CD4-positive, alpha-beta memory T cell (primary cell): ENCODE measurements at regions not wholly inside any gene's neighbourhood (a gene's known extent, or its start where the extent isn't known, plus 50 kb on each side); places are given as distances from the start of the nearest gene placed in this dataset.

Source experiments
- CTCF ChIA-PET: fragments of 350-600 bp; sonication (Branson Sonifier 250); formaldehyde crosslinking; loops from one replicate; lab custom pipeline; 2021; ENCODE audit warnings: inconsistent platforms; ENCODE audit not compliant: partially characterized antibody; lab: Charles Lee
- POLR2A ChIA-PET: fragments of 350-600 bp; sonication (Branson Sonifier 250); formaldehyde crosslinking; loops from one replicate; lab custom pipeline; 2021; ENCODE audit not compliant: partially characterized antibody; lab: Charles Lee
- DNase-seq, 5 donors: peaks; one replicate each; pipeline versions ENCODE4 v3.0.0 to v3.0.0-alpha.2; 2020 to 2022; ENCODE audit warnings: mixed read lengths in 1 of 5
- H3K27ac ChIP-seq: one replicate; pipeline ENCODE4 v1.7.0; 2013; ENCODE audit warnings: low read depth, low read length
- H3K27me3 ChIP-seq: 2 replicates; pipeline ENCODE4 v1.7.0; 2013; ENCODE audit warnings: mild to moderate bottlenecking, low read length, moderate library complexity; ENCODE audit not compliant: insufficient read depth
- H3K36me3 ChIP-seq: 2 replicates; pipeline ENCODE4 v1.7.0; 2013; ENCODE audit warnings: mild to moderate bottlenecking, low read length, moderate library complexity; ENCODE audit not compliant: insufficient read depth
- H3K4me1 ChIP-seq: 2 replicates; pipeline ENCODE4 v1.7.0; 2013; ENCODE audit warnings: mild to moderate bottlenecking, low read length, moderate library complexity; ENCODE audit not compliant: insufficient read depth
- H3K4me3 ChIP-seq, 2 donors: one replicate each; pipeline ENCODE4 v1.7.0; 2013; ENCODE audit warnings: low read length in 2 of 2, mild to moderate bottlenecking in 1 of 2
- H3K9me3 ChIP-seq, 2 donors: one replicate each; pipeline ENCODE4 v1.7.0; 2013; ENCODE audit warnings: low read length in 2 of 2, control low read depth in 1 of 2; ENCODE audit not compliant: control insufficient read depth in 1 of 2
- H3K27ac Mint-ChIP-seq, 7 donors: one replicate each; pipeline ENCODE4 v1.8.0; 2020 to 2021; ENCODE audit warnings: mixed read lengths in 7 of 7, mild to moderate bottlenecking in 6 of 7, inconsistent platforms in 3 of 7, moderate library complexity in 3 of 7
- H3K27me3 Mint-ChIP-seq, 2 donors: one replicate each; pipeline ENCODE4 v1.8.0; 2020 to 2021; ENCODE audit warnings: mixed read lengths in 2 of 2
- H3K36me3 Mint-ChIP-seq, 2 donors: one replicate each; pipeline ENCODE4 v1.8.0; 2020 to 2021; ENCODE audit warnings: mixed read lengths in 2 of 2, inconsistent platforms in 1 of 2, mild to moderate bottlenecking in 1 of 2
- H3K4me1 Mint-ChIP-seq, 4 donors: one replicate each; pipeline ENCODE4 v1.8.0; 2020 to 2021; ENCODE audit warnings: mixed read lengths in 4 of 4, mild to moderate bottlenecking in 1 of 4
- H3K4me3 Mint-ChIP-seq, 8 donors: one replicate each; pipeline ENCODE4 v1.8.0; 2020 to 2021; ENCODE audit warnings: mixed read lengths in 8 of 8, mild to moderate bottlenecking in 7 of 8, moderate library complexity in 6 of 8, inconsistent platforms in 3 of 8
- H3K9me3 Mint-ChIP-seq, 8 donors: one replicate each; pipeline ENCODE4 v1.8.0; 2020 to 2021; ENCODE audit warnings: mixed read lengths in 8 of 8, mild to moderate bottlenecking in 5 of 8, inconsistent platforms in 3 of 8, moderate library complexity in 1 of 8
- intact Hi-C: fragments of 100-400 bp; cut with micrococcal nuclease; formaldehyde crosslinking; loops from one replicate; pipeline ENCODE4 v1.15.1; 2023

DNA sequence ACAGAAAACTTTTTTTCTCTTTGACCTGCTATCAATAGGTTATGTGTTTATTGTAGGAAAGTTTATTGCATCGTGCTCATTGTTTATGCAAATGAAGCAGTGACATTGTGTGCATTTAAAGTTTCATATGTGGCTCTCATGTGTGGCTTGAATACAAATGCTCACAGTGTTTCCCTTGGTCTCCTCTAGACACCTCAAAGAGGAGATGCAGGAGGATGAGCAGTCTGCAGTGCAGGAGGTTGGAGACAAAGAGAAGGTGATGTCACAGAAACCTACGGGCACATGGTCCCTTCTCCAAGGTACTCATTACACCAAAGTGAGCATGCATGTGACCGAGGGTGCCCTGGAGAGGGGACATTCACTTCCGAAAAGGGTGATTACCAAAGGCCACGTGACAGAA lies 430.2 kb downstream of the INHBA start:
- H3K27ac Mint-ChIP-seq = no peak overlapping the region
- H3K36me3 Mint-ChIP-seq = no peaks in the 10 kb centered on the region
- no peak for DNase-seq
- intact Hi-C loops = no loop called here
- H3K36me3 ChIP-seq = no peaks in the 10 kb centered on the region
- H3K27me3 Mint-ChIP-seq = no peaks in the 10 kb centered on the region
- no peaks in the 10 kb centered on the region for H3K4me1 Mint-ChIP-seq
- H3K9me3 ChIP-seq = peaks cover 0 to 4% of the 10 kb centered on the region in 2 donors
- H3K4me3 Mint-ChIP-seq = no peak overlapping the region
- POLR2A ChIA-PET = no interaction called here
- peaks cover 0 to 23% (median 5%) of the 10 kb centered on the region in 8 donors for H3K9me3 Mint-ChIP-seq
- no peaks in the 10 kb centered on the region for H3K27me3 ChIP-seq
- CTCF ChIA-PET = no interaction called here
- no peaks in the 10 kb centered on the region for H3K4me1 ChIP-seq
- H3K4me3 ChIP-seq = no peak overlapping the region
- H3K27ac ChIP-seq = no peak overlapping the region

GRCh38 chr7:41268878-41269277 lies 434.0 kb downstream of the INHBA start:
- no peaks in the 10 kb centered on the region for H3K4me1 Mint-ChIP-seq
- POLR2A ChIA-PET = no interaction called here
- H3K4me3 ChIP-seq = no peak overlapping the region

DNA sequence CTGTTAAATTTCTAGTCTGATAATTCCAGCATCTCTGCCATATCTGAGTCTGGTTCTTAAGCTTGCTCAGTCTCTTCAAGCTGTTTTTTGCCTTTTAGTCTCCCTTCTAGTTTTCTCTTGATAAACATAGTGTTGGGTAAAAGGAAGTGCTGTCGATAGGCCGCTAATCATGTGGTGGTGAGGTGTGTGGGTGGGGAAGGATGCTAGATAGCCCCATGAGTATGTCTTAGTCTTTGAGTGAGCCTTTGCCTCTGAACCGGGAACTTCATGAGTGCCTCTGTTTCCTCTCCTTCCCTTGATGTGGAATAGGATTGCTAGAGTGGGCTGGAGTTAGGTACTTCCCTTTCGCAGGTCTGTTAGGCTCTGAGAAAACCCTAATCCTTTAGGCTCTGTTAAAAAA lies 441.8 kb downstream of the INHBA start:
- H3K27ac Mint-ChIP-seq = no peak overlapping the region
- H3K36me3 Mint-ChIP-seq = no peaks in the 10 kb centered on the region
- no peaks in the 10 kb centered on the region for H3K4me1 Mint-ChIP-seq
- H3K27me3 ChIP-seq = no peaks in the 10 kb centered on the region
- ChIA-PET POLR2A (no interaction called here), CTCF (no interaction called here)
- no peaks in the 10 kb centered on the region for H3K9me3 ChIP-seq
- DNase-seq = no peak
- no peak overlapping the region for H3K27ac ChIP-seq
- no peak overlapping the region for H3K4me3 Mint-ChIP-seq
- no peaks in the 10 kb centered on the region for H3K36me3 ChIP-seq
- H3K4me3 ChIP-seq = no peak overlapping the region
- peaks cover 0 to 15% (median 7%) of the 10 kb centered on the region in 8 donors for H3K9me3 Mint-ChIP-seq
- H3K4me1 ChIP-seq = no peaks in the 10 kb centered on the region
- H3K27me3 Mint-ChIP-seq = no peaks in the 10 kb centered on the region
- intact Hi-C loops = no loop called here

More at GRCh38 chr7:41268878-41269277, 434.0 kb downstream of the INHBA start:
- Mint-ChIP-seq H3K27ac (no peak overlapping the region), H3K27me3 (no peaks in the 10 kb centered on the region), H3K9me3 (peaks cover 0 to 21% (median 6%) of the 10 kb centered on the region in 8 donors), H3K4me3 (no peak overlapping the region), H3K36me3 (no peaks in the 10 kb centered on the region)
- CTCF ChIA-PET = no interaction called here
- H3K27me3 ChIP-seq = no peaks in the 10 kb centered on the region
- no peak for DNase-seq
- no peak overlapping the region for H3K27ac ChIP-seq
- intact Hi-C loops = no loop called here
- no peaks in the 10 kb centered on the region for H3K36me3 ChIP-seq
- H3K9me3 ChIP-seq = no peaks in the 10 kb centered on the region
- H3K4me1 ChIP-seq = no peaks in the 10 kb centered on the region

GRCh38 chr7:41257660-41258059 lies 445.2 kb downstream of the INHBA start:
- Mint-ChIP-seq H3K27ac (no peak overlapping the region), H3K27me3 (no peaks in the 10 kb centered on the region), H3K4me3 (no peak overlapping the region), H3K9me3 (peaks cover 0 to 10% (median 5%) of the 10 kb centered on the region in 8 donors), H3K36me3 (no peaks in the 10 kb centered on the region), H3K4me1 (no peaks in the 10 kb centered on the region)
- DNase-seq = no peak
- POLR2A ChIA-PET = no interaction called here
- Histone ChIP-seq H3K27ac (no peak overlapping the region), H3K36me3 (no peaks in the 10 kb centered on the region), H3K9me3 (no peaks in the 10 kb centered on the region), H3K27me3 (no peaks in the 10 kb centered on the region), H3K4me1 (no peaks in the 10 kb centered on the region), H3K4me3 (no peak overlapping the region)
- intact Hi-C loops = no loop called here
- CTCF ChIA-PET = no interaction called here

GRCh38 chr7:41256186-41256945 lies 446.5 kb downstream of the INHBA start:
- no peaks in the 10 kb centered on the region for H3K36me3 Mint-ChIP-seq
- no peak overlapping the region for H3K4me3 Mint-ChIP-seq
- H3K27me3 ChIP-seq = no peaks in the 10 kb centered on the region
- no peak overlapping the region for H3K27ac ChIP-seq
- H3K27ac Mint-ChIP-seq = no peak overlapping the region
- no peaks in the 10 kb centered on the region for H3K27me3 Mint-ChIP-seq
- peaks cover 0 to 11% (median 7%) of the 10 kb centered on the region in 8 donors for H3K9me3 Mint-ChIP-seq
- H3K36me3 ChIP-seq = no peaks in the 10 kb centered on the region
- intact Hi-C loops = no loop called here
- no peak for DNase-seq
- CTCF ChIA-PET = no interaction called here
- POLR2A ChIA-PET = no interaction called here
- no peak overlapping the region for H3K4me3 ChIP-seq
- no peaks in the 10 kb centered on the region for H3K4me1 ChIP-seq
- H3K9me3 ChIP-seq = no peaks in the 10 kb centered on the region
- H3K4me1 Mint-ChIP-seq = no peaks in the 10 kb centered on the region

DNA sequence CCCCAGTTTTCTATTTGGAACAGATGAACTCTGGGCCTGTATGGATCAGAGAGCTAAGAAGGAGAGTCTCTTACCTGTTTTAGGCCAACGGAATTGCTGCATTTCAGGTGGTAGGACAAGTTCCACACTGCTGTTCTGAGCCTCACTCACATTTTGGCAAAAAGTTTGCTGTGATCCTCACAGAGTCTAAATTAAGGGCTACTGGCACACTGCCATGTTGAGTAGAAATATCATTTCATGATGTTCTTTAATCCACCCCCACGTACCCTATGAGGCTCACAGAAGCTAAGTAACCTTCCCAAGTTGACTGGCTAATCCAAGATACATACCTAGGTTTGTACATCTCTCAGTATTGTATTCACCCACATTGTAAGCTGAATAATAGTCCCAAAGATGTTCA lies 447.2 kb downstream of the INHBA start:
- H3K4me1 ChIP-seq = no peaks in the 10 kb centered on the region
- no peak for DNase-seq
- Mint-ChIP-seq H3K36me3 (no peaks in the 10 kb centered on the region), H3K27ac (no peak overlapping the region), H3K4me1 (no peaks in the 10 kb centered on the region), H3K9me3 (peaks cover 0 to 14% (median 7%) of the 10 kb centered on the region in 8 donors), H3K4me3 (no peak overlapping the region), H3K27me3 (no peaks in the 10 kb centered on the region)
- H3K27me3 ChIP-seq = no peaks in the 10 kb centered on the region
- H3K4me3 ChIP-seq = no peak overlapping the region
- H3K36me3 ChIP-seq = no peaks in the 10 kb centered on the region
- intact Hi-C loops = no loop called here
- ChIA-PET POLR2A (no interaction called here), CTCF (no interaction called here)
- no peak overlapping the region for H3K27ac ChIP-seq
- H3K9me3 ChIP-seq = no peaks in the 10 kb centered on the region

DNA sequence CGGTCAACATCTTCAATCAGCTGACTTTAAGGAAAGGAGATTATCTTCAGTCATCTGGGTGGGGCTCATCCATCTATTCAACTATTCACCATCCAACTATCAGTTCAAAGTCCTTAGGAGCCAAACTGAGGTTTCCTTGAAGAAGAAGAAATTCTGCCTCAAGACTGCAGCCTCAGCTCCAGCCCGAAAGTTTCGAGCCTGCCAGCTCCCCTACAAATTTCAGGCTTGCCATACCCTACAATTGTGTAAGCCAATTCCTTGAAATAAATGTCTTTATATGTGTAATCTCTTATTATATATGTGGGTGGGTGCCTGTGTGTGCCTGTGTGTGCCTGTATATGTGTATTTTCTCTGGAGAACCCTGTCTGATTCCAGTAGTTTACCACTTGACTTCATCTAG lies 447.8 kb downstream of the INHBA start:
- H3K27ac Mint-ChIP-seq = no peak overlapping the region
- no peaks in the 10 kb centered on the region for H3K27me3 ChIP-seq
- no peak overlapping the region for H3K4me3 ChIP-seq
- CTCF ChIA-PET = no interaction called here
- H3K9me3 Mint-ChIP-seq = peaks cover 0 to 19% (median 12%) of the 10 kb centered on the region in 8 donors
- H3K27me3 Mint-ChIP-seq = no peaks in the 10 kb centered on the region
- POLR2A ChIA-PET = no interaction called here
- H3K36me3 Mint-ChIP-seq = no peaks in the 10 kb centered on the region
- no peak overlapping the region for H3K27ac ChIP-seq
- no peak for DNase-seq
- no peaks in the 10 kb centered on the region for H3K9me3 ChIP-seq
- H3K36me3 ChIP-seq = no peaks in the 10 kb centered on the region
- H3K4me3 Mint-ChIP-seq = no peak overlapping the region
- no peaks in the 10 kb centered on the region for H3K4me1 ChIP-seq
- intact Hi-C loops = no loop called here
- no peaks in the 10 kb centered on the region for H3K4me1 Mint-ChIP-seq
